ENCODE measurements at regions not wholly inside any gene's neighbourhood (a gene's known extent, or its start where the extent isn't known, plus 50 kb on each side); places are given as distances from the start of the nearest gene placed in this dataset.

- no peak for DNase-seq (ENCODE audit: extremely low read depth, low read depth)
- H3K4me3 ChIP-seq (replicated peaks; ENCODE audit: low read depth, low read length) = no peak overlapping the region
- TF ChIP-seq CTCF (IDR thresholded peaks at IDR 0.05; ENCODE audit: low read depth, low read length, missing control alignments) = no peak
These were observed 190.6 kb upstream of the RAB4A start for GRCh38 chr1:229080361-229080760.

GRCh38 chr1:229085291-229085690, 185.6 kb upstream of the RAB4A start:
- DNase-seq (ENCODE audit: extremely low read depth, low read depth) = no peak
- no peak for TF ChIP-seq CTCF (IDR thresholded peaks at IDR 0.05; ENCODE audit: low read depth, low read length, missing control alignments)
- H3K4me3 ChIP-seq (replicated peaks; ENCODE audit: low read depth, low read length) = no peak overlapping the region

GRCh38 chr1:229086091-229086490, 184.8 kb upstream of the RAB4A start:
- H3K4me3 ChIP-seq (replicated peaks; ENCODE audit: low read depth, low read length) = no peak overlapping the region
- DNase-seq (ENCODE audit: extremely low read depth, low read depth) = no peak
- TF ChIP-seq CTCF (IDR thresholded peaks at IDR 0.05; ENCODE audit: low read depth, low read length, missing control alignments) = no peak

- H3K4me3 ChIP-seq (replicated peaks; ENCODE audit: low read depth, low read length) = no peak overlapping the region
- no peak for DNase-seq (ENCODE audit: extremely low read depth, low read depth)
- no peak for TF ChIP-seq CTCF (IDR thresholded peaks at IDR 0.05; ENCODE audit: low read depth, low read length, missing control alignments)
These were observed 184.2 kb upstream of the RAB4A start for GRCh38 chr1:229086686-229087085.

GRCh38 chr1:229087339-229087738, 183.6 kb upstream of the RAB4A start:
- H3K4me3 ChIP-seq (replicated peaks; ENCODE audit: low read depth, low read length) = no peak overlapping the region
- DNase-seq (ENCODE audit: extremely low read depth, low read depth) = no peak
- TF ChIP-seq CTCF (IDR thresholded peaks at IDR 0.05; ENCODE audit: low read depth, low read length, missing control alignments) = no peak

GRCh38 chr1:229087906-229088305, 183.0 kb upstream of the RAB4A start:
- H3K4me3 ChIP-seq (replicated peaks; ENCODE audit: low read depth, low read length) = no peak overlapping the region
- no peak for TF ChIP-seq CTCF (IDR thresholded peaks at IDR 0.05; ENCODE audit: low read depth, low read length, missing control alignments)
- DNase-seq (ENCODE audit: extremely low read depth, low read depth) = no peak

- DNase-seq (ENCODE audit: extremely low read depth, low read depth) = no peak
- no peak overlapping the region for H3K4me3 ChIP-seq (replicated peaks; ENCODE audit: low read depth, low read length)
- TF ChIP-seq CTCF (IDR thresholded peaks at IDR 0.05; ENCODE audit: low read depth, low read length, missing control alignments) = no peak
These were observed 182.2 kb upstream of the RAB4A start for GRCh38 chr1:229088711-229089110.

All from HFF-Myc (cell line).